D721Med (cell line): ENCODE measurements at regions not wholly inside any gene's neighbourhood (a gene's known extent, or its start where the extent isn't known, plus 50 kb on each side); places are given as distances from the start of the nearest gene placed in this dataset.

Experiments
- DNase-seq: peaks from one replicate; pipeline ENCODE4 v3.0.0; 2011; ENCODE audit warnings: low spot score; ENCODE audit not compliant: insufficient read length
- FAIRE-seq: peaks from 2 replicates; lab custom pipeline; 2011; peaks lifted over from hg19 to GRCh38; lab: Jason Lieb, UNC
- CTCF ChIP-seq: IDR thresholded peaks from 2 replicates; pipeline ENCODE4 v1.5.1; 2012; ENCODE audit warnings: mild to moderate bottlenecking, control low read depth; ENCODE audit not compliant: insufficient read depth; ENCODE audit errors: missing control alignments

- DNase-seq (no peak), FAIRE-seq (no peak)
- no peak for TF ChIP-seq CTCF
These were observed 619.2 kb downstream of the IRS1 start for GRCh38 chr2:226180281-226180884.

- no peak for FAIRE-seq
- DNase-seq, result no peak
- no peak for TF ChIP-seq CTCF
These were observed 620.6 kb downstream of the IRS1 start for GRCh38 chr2:226179010-226179409.

GRCh38 chr2:226176283-226176984, 623.2 kb downstream of the IRS1 start:
- DNase-seq (no peak), FAIRE-seq (no peak)
- TF ChIP-seq CTCF, result no peak

- no peak for TF ChIP-seq CTCF
- FAIRE-seq (no peak), DNase-seq (no peak)
These were observed 625.2 kb downstream of the IRS1 start for GRCh38 chr2:226174390-226174789.

- TF ChIP-seq CTCF, result no peak
- DNase-seq (no peak), FAIRE-seq (no peak)
These were observed 626.7 kb downstream of the IRS1 start for GRCh38 chr2:226172939-226173338.

GRCh38 chr2:226172309-226172708, 627.3 kb downstream of the IRS1 start:
- DNase-seq (no peak), FAIRE-seq (no peak)

More at GRCh38 chr2:226172309-226172708, 627.3 kb downstream of the IRS1 start:
- TF ChIP-seq CTCF, result no peak
